H9 (cell line): ENCODE measurements at regions not wholly inside any gene's neighbourhood (a gene's known extent, or its start where the extent isn't known, plus 50 kb on each side); places are given as distances from the start of the nearest gene placed in this dataset.

Experiments
- DNase-seq: peaks from one replicate; pipeline ENCODE4 v3.0.0-alpha.2; 2017
- H2AFZ ChIP-seq: one replicate; pipeline ENCODE4 v1.6.1; 2013; ENCODE audit warnings: mild to moderate bottlenecking, low read length, control low read depth, moderate library complexity
- H2AK5ac ChIP-seq: 2 replicates; pipeline ENCODE4 v1.6.1; 2013; ENCODE audit warnings: low read length, control low read depth, mixed read lengths; ENCODE audit not compliant: insufficient read length
- H2BK120ac ChIP-seq: one replicate; pipeline ENCODE4 v1.6.1; 2013; ENCODE audit warnings: low read depth, mild to moderate bottlenecking, low read length, control low read depth, inconsistent platforms; ENCODE audit not compliant: poor library complexity, severe bottlenecking
- H2BK12ac ChIP-seq: 2 replicates; pipeline ENCODE4 v1.6.1; 2013; ENCODE audit warnings: low read length, control low read depth, mixed read lengths, low read depth; ENCODE audit not compliant: insufficient read length
- H2BK15ac ChIP-seq: 2 replicates; pipeline ENCODE4 v1.6.1; 2013; ENCODE audit warnings: low read depth, low read length, control low read depth
- H2BK20ac ChIP-seq: one replicate; pipeline ENCODE4 v1.6.1; 2013; ENCODE audit warnings: low read depth, mild to moderate bottlenecking, low read length, control low read depth, inconsistent platforms; ENCODE audit not compliant: poor library complexity, severe bottlenecking
- H2BK5ac ChIP-seq: 2 replicates; pipeline ENCODE4 v1.6.1; 2013; ENCODE audit warnings: low read length, control low read depth, mixed read lengths; ENCODE audit not compliant: insufficient read length
- H3K14ac ChIP-seq: 2 replicates; pipeline ENCODE4 v1.6.1; 2013; ENCODE audit warnings: low read length, control low read depth; ENCODE audit not compliant: insufficient read depth
- H3K18ac ChIP-seq: 2 replicates; pipeline ENCODE4 v1.6.1; 2013; ENCODE audit warnings: low read depth, mild to moderate bottlenecking, mixed read lengths, low read length, control low read depth; ENCODE audit not compliant: insufficient read length
- H3K23ac ChIP-seq: 2 replicates; pipeline ENCODE4 v1.6.1; 2013; ENCODE audit warnings: low read length, control low read depth, mixed read lengths, low read depth; ENCODE audit not compliant: insufficient read length
- H3K23me2 ChIP-seq: 2 replicates; pipeline ENCODE4 v1.6.1; 2013; ENCODE audit warnings: low read depth, mild to moderate bottlenecking, mixed read lengths, low read length, control low read depth; ENCODE audit not compliant: insufficient read length, poor library complexity, severe bottlenecking
- H3K27ac ChIP-seq: 2 replicates; pipeline ENCODE4 v1.5.1; 2013; ENCODE audit warnings: low read length, control low read depth, mixed read lengths, low read depth; ENCODE audit not compliant: insufficient read length
- H3K27me3 ChIP-seq: 2 replicates; pipeline ENCODE4 v1.6.1; 2013; ENCODE audit warnings: low read length, control low read depth, inconsistent platforms; ENCODE audit not compliant: insufficient read depth
- H3K4ac ChIP-seq: 2 replicates; pipeline ENCODE4 v1.6.1; 2013; ENCODE audit warnings: low read depth, mild to moderate bottlenecking, control low read depth, inconsistent platforms, low read length, moderate library complexity
- H3K4me1 ChIP-seq: 2 replicates; pipeline ENCODE4 v1.6.1; 2013; ENCODE audit warnings: low read length, control low read depth, inconsistent platforms; ENCODE audit not compliant: insufficient read depth
- H3K4me2 ChIP-seq: 2 replicates; pipeline ENCODE4 v1.6.1; 2013; ENCODE audit warnings: low read length, control low read depth, mixed read lengths; ENCODE audit not compliant: insufficient read length, insufficient read depth
- H3K56ac ChIP-seq: 2 replicates; pipeline ENCODE4 v1.6.1; 2013; ENCODE audit warnings: low read depth, mild to moderate bottlenecking, mixed read lengths, low read length, control low read depth; ENCODE audit not compliant: insufficient read length
- H3K79me1 ChIP-seq: 2 replicates; pipeline ENCODE4 v1.6.1; 2013; ENCODE audit warnings: low read depth, mild to moderate bottlenecking, moderate library complexity, low read length, control low read depth, inconsistent platforms; ENCODE audit not compliant: insufficient read depth, poor library complexity, severe bottlenecking
- H3K79me2 ChIP-seq: 2 replicates; pipeline ENCODE4 v1.6.1; 2013; ENCODE audit warnings: low read length, control low read depth, inconsistent platforms; ENCODE audit not compliant: insufficient read depth
- H3K9ac ChIP-seq: 2 replicates; pipeline ENCODE4 v1.6.1; 2013; ENCODE audit warnings: low read length, control low read depth, mixed read lengths; ENCODE audit not compliant: insufficient read length; ENCODE audit errors: extremely low read depth
- H3K9me3 ChIP-seq: one replicate; pipeline ENCODE4 v1.6.1; 2013; ENCODE audit warnings: low read depth, low read length, inconsistent platforms; ENCODE audit not compliant: control insufficient read depth
- H3T11ph ChIP-seq: one replicate; pipeline ENCODE4 v1.6.1; 2013; ENCODE audit warnings: mild to moderate bottlenecking, low read length, control low read depth, inconsistent platforms
- H4K20me1 ChIP-seq: one replicate; pipeline ENCODE4 v1.6.1; 2013; ENCODE audit not compliant: control insufficient read depth, insufficient read length, insufficient read depth
- H4K5ac ChIP-seq: 2 replicates; pipeline ENCODE4 v1.6.1; 2013; ENCODE audit warnings: low read depth, mild to moderate bottlenecking, mixed read lengths, low read length, control low read depth; ENCODE audit not compliant: insufficient read length
- H4K8ac ChIP-seq: replicated peaks from 2 replicates; pipeline ENCODE4 v1.6.1; 2013; ENCODE audit warnings: low read length, control low read depth, mixed read lengths, low read depth; ENCODE audit not compliant: insufficient read length
- H4K91ac ChIP-seq: 2 replicates; pipeline ENCODE4 v1.6.1; 2013; ENCODE audit warnings: low read depth, mild to moderate bottlenecking, moderate library complexity, mixed read lengths, low read length, control low read depth; ENCODE audit not compliant: insufficient read length
- H3K27ac Mint-ChIP-seq, 3 experiments: 2 replicates in 2 of 3; 3 replicates in 1 of 3; pipeline ENCODE4 v1.8.0; 2020 to 2021; ENCODE audit warnings: mixed read lengths in 3 of 3, mild to moderate bottlenecking in 1 of 3, moderate library complexity in 1 of 3
- H3K27me3 Mint-ChIP-seq: 2 replicates; pipeline ENCODE4 v1.8.0; 2021; ENCODE audit warnings: low read depth, mild to moderate bottlenecking, moderate library complexity, mixed read lengths
- H3K36me3 Mint-ChIP-seq, 3 experiments: 2 replicates in 2 of 3; 3 replicates in 1 of 3; pipeline ENCODE4 v1.8.0; 2020 to 2021; ENCODE audit warnings: low read depth in 3 of 3, mixed read lengths in 3 of 3; ENCODE audit not compliant: insufficient read depth in 1 of 3
- H3K4me1 Mint-ChIP-seq, 2 experiments: 2 replicates each; pipeline ENCODE4 v1.8.0; 2020; ENCODE audit warnings: mixed read lengths in 2 of 2
- H3K4me3 Mint-ChIP-seq, 2 experiments: 2 replicates in 1 of 2; 3 replicates in 1 of 2; pipeline ENCODE4 v1.8.0; 2020 to 2021; ENCODE audit warnings: mild to moderate bottlenecking in 2 of 2, mixed read lengths in 2 of 2, moderate library complexity in 1 of 2
- H3K9me3 Mint-ChIP-seq, 2 experiments: 2 replicates in 1 of 2; 3 replicates in 1 of 2; pipeline ENCODE4 v1.8.0; 2020; ENCODE audit warnings: mild to moderate bottlenecking in 2 of 2, mixed read lengths in 2 of 2, moderate library complexity in 1 of 2
- CTCF ChIP-seq: fragments of 200-600 bp; sonication (generic); conservative IDR thresholded peaks from 3 replicates; pipeline ENCODE4 v1.8.0; 2021; ENCODE audit warnings: antibody characterized with exemption, mild to moderate bottlenecking
- WGBS: extraction: QIAGEN DNeasy Blood & Tissue Kit; methylation state at CpG from one replicate; pipeline ENCODE4 v1.1.7; 2013; ENCODE audit warnings: missing lambda C conversion rate, low lambda C conversion rate, mixed read lengths; ENCODE audit not compliant: insufficient read length; ENCODE audit errors: extremely low coverage; 5-methylcytosine and 5-hydroxymethylcytosine counted together

DNA sequence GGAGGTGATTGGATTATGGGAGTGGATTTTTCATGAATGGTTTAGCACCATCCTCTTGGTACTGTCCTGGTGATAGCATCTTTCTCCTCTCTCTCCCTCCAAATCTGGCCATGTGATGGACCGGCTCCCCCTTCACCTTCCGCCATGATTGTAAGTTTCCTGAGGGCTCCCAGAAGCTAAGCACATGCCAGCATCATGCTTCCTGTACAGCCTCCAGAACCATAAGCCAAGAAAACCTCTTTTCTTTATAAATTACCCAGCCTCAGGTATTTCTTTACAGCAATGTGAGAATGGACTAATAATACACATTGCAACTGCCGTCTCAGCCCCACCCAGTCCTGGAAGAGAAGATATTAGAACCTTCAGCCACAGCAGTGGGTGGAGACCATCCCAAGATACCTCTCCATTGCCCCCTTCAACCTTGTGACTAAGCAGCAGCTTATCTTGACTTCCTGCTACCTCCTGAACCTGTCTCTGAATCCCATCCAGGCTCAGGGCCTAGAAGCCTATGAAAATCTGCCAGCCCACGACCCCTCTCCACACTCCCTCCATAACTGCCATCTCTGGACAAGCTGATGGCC, 81.8 kb upstream of the AGAP1 start:
- DNase-seq = no peak
- no peak overlapping the region for H2BK15ac ChIP-seq
- Mint-ChIP-seq H3K27ac (0 out of 7 replicates have a peak overlapping the region, but pooled peaks of 1 of the 3 experiments have one; percentile 50), H3K4me3 (no peak overlapping the region), H3K9me3 (peaks cover 0 to 3% of the 10 kb centered on the region in 2 experiments; a peak in 1 of 5 replicates), H3K36me3 (no peaks in the 10 kb centered on the region), H3K4me1 (peaks cover 3% of the 10 kb centered on the region in 2 experiments; a peak in 3 of 4 replicates), H3K27me3 (peaks cover 7% of the 10 kb centered on the region)
- H4K91ac ChIP-seq = no peak overlapping the region
- H4K20me1 ChIP-seq = no peaks in the 10 kb centered on the region
- no peak overlapping the region for H3K27ac ChIP-seq
- H2BK20ac ChIP-seq = no peak overlapping the region
- no peak overlapping the region for H2BK12ac ChIP-seq
- no peak overlapping the region for H3K4ac ChIP-seq
- no peak overlapping the region for H2BK5ac ChIP-seq
- H3K79me1 ChIP-seq = no peaks in the 10 kb centered on the region
- H2AFZ ChIP-seq = no peak overlapping the region
- TF ChIP-seq CTCF = no peak
- H3K9ac ChIP-seq = no peak overlapping the region
- H3K79me2 ChIP-seq = no peaks in the 10 kb centered on the region
- H3K4me2 ChIP-seq = no peak overlapping the region
- H4K5ac ChIP-seq = no peak overlapping the region
- H3K27me3 ChIP-seq = no peaks in the 10 kb centered on the region
- H3K23me2 ChIP-seq = no peaks in the 10 kb centered on the region
- no peak overlapping the region for H3T11ph ChIP-seq
- H2AK5ac ChIP-seq = no peak overlapping the region
- no peak overlapping the region for H4K8ac ChIP-seq
- H3K9me3 ChIP-seq = no peaks in the 10 kb centered on the region
- H3K23ac ChIP-seq = no peak overlapping the region
- H2BK120ac ChIP-seq = no peak overlapping the region
- no CpG with 5 or more reads among the region's 4 CpGs for WGBS
- no peak overlapping the region for H3K56ac ChIP-seq
- H3K18ac ChIP-seq = no peak overlapping the region
- no peak overlapping the region for H3K14ac ChIP-seq
- H3K4me1 ChIP-seq = no peaks in the 10 kb centered on the region
